ENCODE measurements at regions not wholly inside any gene's neighbourhood (a gene's known extent, or its start where the extent isn't known, plus 50 kb on each side); places are given as distances from the start of the nearest gene placed in this dataset.
"Not testable (repeated sequence)": the region's sequence is repeated elsewhere in the genome, so short reads cannot be mapped to it uniquely, and the experiment has no call there.

DNA sequence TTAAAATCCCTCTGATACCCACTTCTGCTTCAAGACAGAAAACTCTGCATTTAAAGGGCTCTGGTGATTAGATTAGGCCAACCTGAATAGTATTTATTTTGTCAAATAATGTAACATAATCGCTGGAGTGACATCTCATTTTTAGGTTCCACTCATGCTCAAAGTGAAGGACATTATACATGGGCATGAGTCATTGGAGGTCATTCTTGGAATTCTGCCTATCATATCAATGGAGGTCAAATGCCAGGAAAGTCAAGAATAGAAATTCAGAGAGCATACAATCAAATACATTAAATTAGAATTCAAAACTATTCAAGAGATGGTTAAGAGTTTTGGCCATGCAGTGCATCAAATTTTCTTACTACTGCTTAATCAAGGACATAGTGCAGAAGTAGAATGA lies 50.8 kb upstream of the PRSS1 start:
- DNase-seq: no peak

GRCh38 chr7:142697270-142697669 lies 52.0 kb upstream of the PRSS1 start:
- no peak for DNase-seq

DNA sequence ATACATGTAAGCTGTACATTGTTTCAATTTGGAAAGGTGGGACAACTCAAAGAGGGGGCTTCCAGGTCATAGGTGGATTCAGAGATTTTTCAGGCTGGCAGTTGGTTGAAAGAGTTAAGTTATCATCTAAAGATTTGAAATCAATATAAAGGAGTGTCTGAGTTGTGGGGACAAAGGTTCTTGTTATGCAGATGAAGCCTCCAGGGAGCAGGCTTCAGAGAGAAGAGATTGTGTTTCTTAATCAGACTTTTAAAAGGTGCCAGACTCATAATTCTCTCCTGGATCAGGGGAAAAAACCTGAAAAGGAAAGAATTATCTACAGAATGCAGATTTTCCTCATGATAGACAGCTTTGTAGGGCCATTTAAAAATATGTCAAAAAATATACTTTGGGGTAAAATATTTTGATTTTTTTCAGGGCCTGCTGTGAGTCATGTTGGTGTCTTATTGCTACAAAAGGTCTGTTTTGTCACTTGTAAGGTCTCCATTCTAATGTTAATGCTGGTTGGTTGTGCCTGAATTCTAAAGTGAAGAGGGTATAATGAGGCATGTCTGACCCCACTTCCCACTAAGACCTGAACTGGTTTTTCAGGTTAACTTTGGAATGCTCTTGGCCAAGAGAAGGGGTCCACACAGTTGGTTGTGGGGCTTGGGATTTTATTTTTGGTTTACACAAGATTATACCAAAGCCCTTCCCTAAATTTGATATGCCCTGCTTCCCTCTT lies 52.7 kb upstream of the PRSS1 start:
- no peak for DNase-seq

- no peak for DNase-seq
These were observed 55.4 kb upstream of the PRSS1 start for GRCh38 chr7:142693911-142694310.

GRCh38 chr7:142690554-142691182 lies 58.6 kb upstream of the PRSS1 start:
- DNase-seq: no peak

DNA sequence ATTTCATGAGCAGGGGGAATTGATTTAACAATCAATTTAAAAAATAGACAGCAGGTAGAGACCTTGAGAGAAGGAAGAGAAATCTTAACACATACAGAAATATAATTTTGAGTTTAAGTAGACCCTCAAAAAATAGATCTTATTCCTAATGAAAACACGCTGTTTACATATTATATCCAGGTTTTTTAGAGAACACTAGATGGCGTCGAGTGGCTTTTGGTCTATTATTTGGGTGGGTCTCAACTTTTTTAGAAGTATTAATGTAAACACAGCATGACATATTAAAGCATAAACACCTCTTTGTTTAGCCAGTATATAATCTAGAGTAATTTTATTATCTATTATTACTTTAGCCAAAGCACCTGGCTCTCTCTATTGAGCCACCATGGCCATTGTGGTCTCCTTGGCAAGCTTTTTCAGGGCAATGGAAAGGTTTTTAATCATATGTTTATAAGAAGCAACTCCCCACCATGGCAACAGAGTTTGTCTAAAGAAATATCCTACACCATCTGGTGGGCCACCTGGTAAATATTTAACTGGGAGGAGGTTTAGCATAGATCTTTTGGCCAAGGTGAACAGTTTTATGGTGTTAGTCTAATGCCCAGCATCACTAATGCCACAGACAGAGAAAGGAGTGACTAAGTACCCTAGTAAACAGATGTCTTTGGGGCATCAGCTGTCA lies 59.7 kb upstream of the PRSS1 start:
- no peak for DNase-seq

DNA sequence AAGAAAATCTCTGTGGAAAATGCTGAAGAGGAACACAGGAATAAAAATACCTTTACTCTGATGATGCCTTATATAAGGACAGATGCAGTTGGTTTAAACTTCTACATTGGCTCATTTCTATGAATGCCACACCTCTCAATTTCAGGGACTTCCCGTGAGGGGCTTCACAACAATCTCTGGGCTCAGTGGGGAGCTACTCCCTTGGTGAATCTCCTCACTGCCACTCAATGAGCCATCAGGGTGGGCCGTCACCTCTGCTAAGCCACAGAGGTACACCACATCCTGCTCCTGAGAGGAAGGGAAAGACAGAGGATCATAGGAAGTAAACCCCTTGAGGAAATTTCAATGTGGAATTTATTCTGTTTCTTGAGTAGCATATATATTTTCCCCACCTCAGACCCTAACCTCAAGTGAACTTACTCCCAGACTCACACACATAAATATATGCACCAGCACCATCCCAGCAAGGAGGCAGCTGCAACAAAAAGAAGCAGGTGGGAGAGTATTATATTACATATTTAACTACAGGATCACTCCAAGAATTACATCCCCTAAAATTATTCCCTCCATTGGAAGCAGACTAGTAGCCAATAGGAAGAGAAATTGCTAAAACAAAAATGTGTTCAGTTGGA lies 63.3 kb upstream of the PRSS1 start:
- DNase-seq: no peak

GRCh38 chr7:142681314-142682092 lies 67.8 kb upstream of the PRSS1 start:
- DNase-seq: no peak

GRCh38 chr7:142671506-142671905 lies 77.8 kb upstream of the PRSS1 start:
- no peak for DNase-seq

GRCh38 chr7:142670511-142670910 lies 78.8 kb upstream of the PRSS1 start:
- no peak for DNase-seq

GRCh38 chr7:142669074-142669654 lies 80.1 kb upstream of the PRSS1 start:
- no peak for DNase-seq

- DNase-seq: no peak
These were observed 80.8 kb upstream of the PRSS1 start for GRCh38 chr7:142668495-142668894.

GRCh38 chr7:142657376-142657775 lies 91.9 kb upstream of the PRSS1 start:
- DNase-seq: no peak

DNA sequence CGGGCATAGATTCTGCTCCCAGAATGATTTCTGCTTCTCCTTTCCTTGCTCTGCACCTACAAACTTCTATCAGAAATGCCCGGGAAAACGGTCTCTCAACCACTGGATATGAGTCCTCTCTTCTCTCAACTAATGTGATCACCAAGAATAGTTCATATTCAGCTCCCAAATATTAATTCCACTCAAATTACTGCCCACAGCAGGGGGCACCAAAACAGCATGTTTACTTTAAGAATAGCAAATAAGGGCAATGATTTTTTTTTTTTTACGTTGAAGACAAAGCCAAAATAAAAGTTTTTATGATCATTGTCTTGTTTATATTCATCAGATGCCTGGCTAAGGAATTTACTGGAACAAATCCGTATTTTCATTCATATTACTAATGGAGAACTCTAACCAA lies 94.9 kb upstream of the PRSS1 start:
- no peak for DNase-seq

DNA sequence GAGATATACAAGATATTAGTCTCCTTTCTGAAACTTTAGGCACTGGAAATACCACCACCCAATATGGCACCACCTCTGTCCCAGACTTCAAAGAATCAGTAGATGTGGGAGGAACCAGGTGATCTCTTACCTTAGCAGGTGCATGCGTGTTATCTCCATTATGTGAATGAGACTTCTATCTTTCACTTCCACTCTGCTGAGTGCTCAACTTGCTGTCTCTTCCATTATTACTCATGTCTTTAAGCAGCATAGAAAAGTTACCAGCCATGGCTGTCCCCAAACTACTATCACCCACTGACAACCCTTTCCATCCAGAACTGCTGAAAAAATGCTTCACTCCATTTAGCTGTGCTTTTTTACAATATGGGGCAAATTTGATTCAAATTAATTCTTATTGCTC lies 101.5 kb upstream of the PRSS1 start:
- DNase-seq: no peak

DNA sequence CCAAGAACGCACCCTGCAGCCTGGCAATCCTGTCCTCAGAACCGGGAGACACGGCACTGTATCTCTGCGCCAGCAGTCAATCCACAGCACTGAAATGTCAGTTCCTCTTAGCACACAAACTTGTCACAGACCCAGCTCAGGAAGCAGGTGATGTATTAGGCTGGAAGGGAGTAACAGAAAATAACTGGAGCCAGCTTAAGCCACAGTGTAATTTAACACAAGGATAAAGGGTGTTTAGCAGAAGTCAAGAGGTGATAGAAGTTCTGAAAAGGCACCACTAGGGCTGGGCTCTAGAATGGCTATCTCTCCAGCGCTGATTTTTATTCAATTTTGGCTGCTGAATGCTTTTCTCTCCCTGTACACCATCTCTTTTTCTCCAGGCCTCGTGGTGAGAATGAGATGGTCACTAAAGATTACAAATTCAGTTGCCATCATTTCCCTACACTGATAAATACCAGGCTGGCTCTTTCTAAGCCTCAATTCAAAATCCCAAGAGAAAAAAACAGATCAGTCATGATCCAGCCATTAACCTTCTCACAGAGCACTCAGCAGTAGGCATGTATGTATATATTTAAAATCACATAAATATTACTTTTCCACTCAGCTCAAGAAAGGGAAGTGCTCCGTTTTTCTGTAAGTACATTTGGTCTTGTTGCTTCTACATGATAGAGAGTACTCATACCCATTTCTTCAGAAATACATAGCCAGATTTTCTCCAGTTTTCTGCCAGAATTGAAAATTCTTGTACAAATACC lies 102.7 kb upstream of the PRSS1 start:
- DNase-seq: no peak

DNA sequence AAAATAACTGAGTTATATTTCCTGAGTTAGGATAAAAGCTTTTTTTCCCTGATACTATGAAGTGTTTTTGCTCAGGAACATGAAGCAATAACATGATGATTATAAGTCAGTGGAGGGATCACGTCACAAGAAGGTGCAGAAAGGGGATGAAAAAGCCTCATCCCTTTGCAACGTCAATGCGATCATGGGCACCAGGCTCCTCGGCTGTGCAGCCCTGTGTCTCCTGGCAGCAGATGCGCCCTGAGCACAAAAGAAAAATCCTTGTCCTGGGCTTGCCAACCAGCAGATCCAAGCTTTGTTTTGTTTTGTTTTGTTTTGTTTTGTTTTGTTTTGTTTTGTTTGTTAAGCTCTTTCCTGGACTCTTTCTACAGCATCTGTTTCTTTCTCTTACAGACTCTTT lies 103.5 kb upstream of the PRSS1 start:
- no peak for DNase-seq

DNA sequence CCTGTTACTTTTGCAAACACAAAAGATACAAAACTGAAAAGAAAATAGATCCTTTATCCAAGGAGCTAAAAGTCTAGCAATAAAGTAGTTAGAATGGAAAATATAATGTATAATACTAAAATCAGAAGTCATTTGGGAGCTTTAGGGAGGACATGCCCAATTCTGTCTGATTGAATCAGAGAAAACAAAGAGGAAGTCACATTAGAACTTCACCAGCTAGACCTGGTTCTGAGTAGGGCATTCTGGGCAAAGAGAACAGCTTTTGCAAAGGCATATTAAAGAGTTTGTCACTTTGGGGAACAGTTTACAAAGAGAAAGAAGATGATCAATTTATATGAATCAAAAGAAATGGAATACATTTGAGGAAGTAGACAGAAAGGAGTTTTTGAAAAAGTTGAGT lies 107.0 kb upstream of the PRSS1 start:
- DNase-seq: no peak

GRCh38 chr7:142641252-142641651 lies 108.0 kb upstream of the PRSS1 start:
- not testable (repeated sequence) for DNase-seq

DNA sequence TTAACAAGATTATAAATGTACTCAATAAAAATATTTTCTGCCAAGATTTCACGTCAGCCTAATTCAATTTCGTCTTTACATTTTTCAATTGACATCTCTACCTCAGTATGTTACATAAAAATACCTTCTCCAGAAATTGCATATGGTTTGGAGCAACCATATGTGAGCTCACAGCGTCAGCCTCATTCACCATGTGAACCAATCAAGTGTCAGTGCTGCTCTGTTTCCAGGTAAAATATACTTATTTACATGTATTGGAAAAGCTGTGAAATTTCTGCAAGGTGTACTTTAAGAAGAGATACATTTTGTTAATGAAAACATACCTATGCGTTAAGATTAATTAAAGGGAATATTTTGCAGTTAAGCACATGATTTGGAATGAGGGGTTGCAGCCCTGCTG lies 110.7 kb upstream of the PRSS1 start:
- DNase-seq: no peak

GRCh38 chr7:142637240-142637639 lies 112.0 kb upstream of the PRSS1 start:
- DNase-seq: no peak

DNA sequence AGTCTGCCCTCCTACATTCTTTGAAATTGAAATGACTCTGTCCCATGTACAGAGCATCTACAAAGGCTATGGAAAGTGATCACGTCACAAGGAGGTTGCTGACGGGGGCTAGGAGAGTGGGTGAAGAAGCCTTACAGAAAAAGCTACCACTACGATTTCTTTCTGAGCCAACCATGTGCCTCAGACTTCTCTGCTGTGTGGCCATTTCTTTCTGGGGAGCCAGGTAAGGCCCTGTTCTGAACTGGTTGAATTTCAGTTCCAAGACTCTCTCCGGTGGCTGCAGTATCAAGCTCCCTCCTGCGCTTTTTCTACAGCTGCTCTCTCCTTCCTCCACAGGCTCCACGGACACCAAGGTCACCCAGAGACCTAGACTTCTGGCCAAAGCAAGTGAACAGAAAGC lies 112.5 kb upstream of the PRSS1 start:
- DNase-seq: no peak
